GM04504 (cell line): ENCODE measurements at regions not wholly inside any gene's neighbourhood (a gene's known extent, or its start where the extent isn't known, plus 50 kb on each side); places are given as distances from the start of the nearest gene placed in this dataset.
"Not testable (repeated sequence)": the region's sequence is repeated elsewhere in the genome, so short reads cannot be mapped to it uniquely, and the experiment has no call there.

ENCODE experiments used
- DNase-seq: peaks from one replicate; pipeline ENCODE4 v3.0.0-alpha.2; 2012; ENCODE audit warnings: low read depth

GRCh38 chr5:43926923-43927322 lies 323.9 kb downstream of the NNT start:
- DNase-seq, result no peak

DNA sequence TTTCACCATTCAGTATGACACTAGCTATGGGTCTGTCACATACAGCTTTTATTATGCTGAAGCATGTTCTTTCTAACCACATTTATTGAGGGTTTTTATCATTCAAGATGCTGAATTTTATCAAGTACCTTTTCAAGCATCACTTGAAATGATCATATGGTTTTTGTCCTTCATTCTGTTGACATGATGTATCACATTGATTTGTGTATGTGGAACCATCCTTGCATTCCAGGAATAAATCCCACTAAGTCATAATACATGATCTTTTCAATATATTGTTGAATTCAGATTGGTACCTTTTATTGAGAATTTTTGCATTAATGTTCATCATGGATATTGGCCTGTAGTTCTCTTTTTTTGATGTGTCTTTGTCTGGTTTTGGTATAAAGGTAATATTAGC lies 317.4 kb downstream of the NNT start:
- no peak for DNase-seq

DNA sequence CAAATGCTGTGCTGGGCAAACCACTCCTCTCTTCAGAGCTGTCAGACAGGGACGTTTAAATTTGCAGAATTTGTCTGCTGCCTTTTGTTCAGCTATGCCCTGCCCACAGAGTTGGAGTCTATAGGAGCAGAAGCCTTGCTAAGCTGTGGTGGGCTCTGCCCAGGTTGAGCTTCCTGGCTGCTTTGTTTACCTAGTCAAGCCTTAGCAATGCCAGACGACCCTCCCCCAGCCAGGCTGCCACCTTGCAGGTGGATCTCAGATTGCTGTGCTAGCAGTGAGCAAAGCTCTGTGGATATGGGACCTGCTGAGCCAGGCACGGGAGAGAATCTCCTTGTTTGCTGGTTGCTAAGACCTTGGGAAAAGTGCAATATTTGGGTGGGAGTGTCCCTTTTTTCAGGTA lies 314.9 kb downstream of the NNT start:
- DNase-seq, result no peak

GRCh38 chr5:43903129-43903528 lies 300.1 kb downstream of the NNT start:
- no peak for DNase-seq

DNA sequence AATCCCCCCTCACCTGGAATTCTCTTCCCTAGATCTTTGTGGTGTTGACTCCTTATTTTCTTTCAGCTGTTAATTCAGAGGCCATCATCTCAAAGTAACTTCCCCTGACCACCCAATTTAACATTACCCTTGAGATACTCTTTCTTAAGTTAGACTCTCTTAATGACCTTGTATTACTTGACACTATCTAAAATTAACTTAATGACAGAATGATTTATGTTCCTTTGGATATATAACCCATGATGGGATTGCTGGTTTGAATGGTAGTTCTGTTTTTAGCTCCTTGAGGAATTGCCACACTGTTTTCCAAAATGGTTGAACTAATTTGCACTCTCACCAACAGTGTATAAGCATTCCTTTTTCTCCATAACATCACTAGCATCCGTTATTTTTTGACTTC lies 298.0 kb downstream of the NNT start:
- DNase-seq, result no peak

DNA sequence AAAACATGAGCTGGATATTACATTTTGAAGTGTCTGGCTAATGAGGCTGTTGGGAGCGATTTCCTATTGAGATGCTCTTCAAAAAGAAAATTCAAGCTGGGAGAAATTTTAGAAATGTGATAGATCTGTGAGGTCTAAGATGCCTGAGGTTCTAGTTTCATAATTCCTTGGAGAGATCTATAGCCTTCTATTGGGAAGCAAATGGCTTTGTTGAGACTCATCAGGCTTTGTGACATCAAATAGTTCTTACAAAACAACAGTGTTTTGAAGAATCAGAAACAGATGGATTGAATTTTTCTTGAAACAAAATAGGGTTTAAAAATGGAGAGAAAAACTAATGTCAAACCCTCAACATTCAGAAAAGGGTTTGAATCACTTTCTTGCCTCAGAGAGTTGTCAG lies 292.9 kb downstream of the NNT start:
- DNase-seq, result no peak

GRCh38 chr5:43893951-43894684 lies 291.1 kb downstream of the NNT start:
- no peak for DNase-seq

DNA sequence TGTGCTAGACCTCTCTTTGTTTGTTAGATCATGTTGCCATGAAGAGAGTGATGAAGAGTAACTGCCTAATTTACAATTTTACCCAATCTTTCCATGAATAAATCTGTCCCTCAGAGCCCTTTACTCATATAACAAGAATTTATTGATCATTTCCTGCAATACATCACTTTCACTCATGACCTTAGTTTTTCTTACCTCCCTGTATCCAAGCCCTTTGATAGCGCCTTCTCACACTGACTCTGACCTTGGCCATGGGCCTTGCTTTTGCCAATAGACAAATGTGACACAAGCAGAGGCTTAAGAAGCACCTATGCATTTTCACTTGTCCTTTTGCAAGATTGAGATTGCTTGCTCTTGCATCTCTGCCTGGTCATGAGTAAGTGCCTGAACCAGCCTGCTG lies 288.1 kb downstream of the NNT start:
- no peak for DNase-seq

GRCh38 chr5:43889233-43889632 lies 286.3 kb downstream of the NNT start:
- no peak for DNase-seq

- no peak for DNase-seq
Measured at GRCh38 chr5:43875741-43876140, 272.8 kb downstream of the NNT start.

GRCh38 chr5:43874772-43875171 lies 271.8 kb downstream of the NNT start:
- peak; percentile 24 for DNase-seq

DNA sequence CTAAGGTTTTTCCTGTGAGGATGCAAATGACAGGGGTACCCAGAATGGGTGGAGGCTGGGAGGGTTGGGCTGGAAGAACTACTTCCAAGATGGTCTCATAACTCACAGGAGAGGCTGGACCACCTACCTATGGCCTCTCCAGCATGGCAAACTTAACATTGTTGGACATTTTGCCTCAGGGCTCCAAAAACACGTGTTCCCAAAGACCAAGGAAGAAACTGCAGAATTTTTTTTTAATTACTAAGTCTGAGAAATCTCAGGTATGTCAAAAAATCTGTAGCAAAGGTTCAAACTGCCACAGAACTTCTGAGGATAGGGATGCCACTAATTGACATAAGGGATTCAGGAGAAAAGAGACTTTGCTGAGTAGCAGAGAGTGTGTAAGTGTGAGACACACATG lies 270.8 kb downstream of the NNT start:
- no peak for DNase-seq

DNA sequence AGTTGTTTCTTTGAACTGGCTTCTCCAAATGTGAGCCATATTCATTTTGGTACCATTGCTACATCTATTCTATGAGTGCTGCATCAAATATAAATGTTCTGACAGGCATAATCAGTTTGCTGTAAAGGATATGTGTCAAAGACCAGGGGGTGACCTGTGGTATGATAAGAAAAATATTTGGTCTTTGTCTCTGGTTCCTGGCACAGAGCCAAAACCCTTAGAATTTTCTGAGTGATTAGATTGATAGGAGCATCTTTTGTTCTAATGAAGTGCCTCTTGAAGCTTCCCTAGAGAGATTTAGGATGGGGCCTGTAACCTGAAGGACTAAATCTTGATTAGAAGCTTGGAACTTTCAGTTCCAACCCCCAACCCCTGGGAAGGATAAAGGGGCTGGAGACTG lies 256.3 kb downstream of the NNT start:
- no peak for DNase-seq

DNA sequence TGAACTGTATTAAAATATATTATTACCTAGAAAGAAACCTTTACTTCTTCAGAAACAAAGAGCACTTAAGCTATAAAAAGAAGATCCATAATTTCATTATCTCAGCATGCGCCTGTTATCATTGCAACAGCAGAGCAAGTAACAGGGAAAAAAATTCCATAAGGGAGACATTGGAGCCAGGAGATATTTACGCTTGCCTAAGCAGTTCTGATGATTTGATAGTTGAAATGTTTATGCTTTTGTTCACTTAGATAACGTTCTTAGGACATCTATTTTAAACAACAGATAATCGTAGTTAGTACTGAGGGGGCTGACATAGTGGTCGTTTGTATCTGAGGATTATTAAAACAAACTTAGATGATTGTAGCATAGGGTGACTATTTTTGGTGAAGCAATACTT lies 252.5 kb downstream of the NNT start:
- DNase-seq, result no peak

DNA sequence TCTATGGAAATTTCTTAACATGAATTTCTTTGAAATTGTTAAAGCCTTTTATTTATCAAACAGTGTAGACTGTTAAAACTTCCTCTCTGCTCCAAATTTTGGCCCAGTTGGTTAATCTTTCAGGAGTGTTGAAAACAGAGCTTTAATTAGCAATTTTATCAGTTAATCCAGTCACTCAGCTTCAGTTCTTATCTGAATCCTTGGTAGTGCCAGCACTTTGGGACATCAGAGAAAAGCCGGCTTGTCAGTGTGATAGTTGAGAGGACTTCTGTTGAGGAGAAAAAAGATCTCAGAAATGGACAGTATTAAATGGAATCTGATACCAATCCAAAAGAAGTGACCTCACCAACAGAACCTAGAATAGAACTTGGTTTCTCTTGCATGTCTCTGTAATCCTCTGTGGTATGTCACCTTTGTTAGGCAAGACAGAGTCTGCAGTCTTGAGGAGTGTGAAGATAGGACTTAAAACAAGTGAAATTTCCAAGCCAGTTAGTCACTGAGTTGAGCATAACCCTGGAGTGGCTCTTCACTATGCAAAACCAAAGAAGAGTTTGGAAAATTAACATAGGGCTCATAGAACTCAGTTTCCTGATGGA lies 251.8 kb downstream of the NNT start:
- DNase-seq, result no peak

DNA sequence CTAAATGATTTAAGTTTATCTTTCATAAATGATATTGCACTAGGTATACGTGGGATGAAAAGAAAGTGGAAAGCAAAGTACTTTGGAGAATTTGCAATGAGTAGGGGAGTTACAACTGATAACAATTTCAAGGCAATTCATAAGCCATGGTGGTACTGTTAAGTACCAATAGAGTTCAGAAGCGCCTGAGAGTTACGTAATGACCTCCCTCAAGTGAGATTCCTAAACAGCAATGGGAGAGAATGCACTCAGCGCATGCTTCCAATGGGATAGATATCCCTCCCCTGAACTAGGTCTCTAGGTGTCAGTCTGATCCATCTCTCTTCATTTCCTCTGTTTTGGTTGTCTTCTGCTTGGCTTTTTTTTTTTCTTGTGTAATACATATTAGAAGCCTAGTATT lies 249.3 kb downstream of the NNT start:
- DNase-seq, result no peak

- DNase-seq, result no peak
Measured at GRCh38 chr5:43851741-43852140, 248.8 kb downstream of the NNT start.

- peak; percentile 7 for DNase-seq
Measured at GRCh38 chr5:43840424-43841125, 237.6 kb downstream of the NNT start.

- DNase-seq, result peak; percentile 82
Measured at GRCh38 chr5:43839218-43839617, 236.2 kb downstream of the NNT start.

DNA sequence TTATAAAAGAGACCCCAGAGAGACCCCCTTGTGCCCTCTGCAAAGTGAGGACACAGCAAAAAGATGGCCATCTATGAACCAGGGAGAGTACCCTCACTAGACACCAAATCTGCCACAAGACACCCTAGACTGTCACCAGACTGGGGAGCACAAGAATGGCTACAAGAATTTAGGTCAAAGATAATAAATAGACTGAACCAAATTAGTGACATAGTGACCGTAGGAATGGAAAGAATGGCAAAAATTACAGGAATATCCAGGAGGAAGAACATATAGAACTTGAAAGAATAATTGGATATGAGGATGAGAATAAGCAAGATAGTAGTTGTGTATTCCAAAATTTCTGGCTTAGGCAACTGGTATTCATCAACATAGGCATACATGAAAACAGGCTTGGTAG lies 235.0 kb downstream of the NNT start:
- no peak for DNase-seq

DNA sequence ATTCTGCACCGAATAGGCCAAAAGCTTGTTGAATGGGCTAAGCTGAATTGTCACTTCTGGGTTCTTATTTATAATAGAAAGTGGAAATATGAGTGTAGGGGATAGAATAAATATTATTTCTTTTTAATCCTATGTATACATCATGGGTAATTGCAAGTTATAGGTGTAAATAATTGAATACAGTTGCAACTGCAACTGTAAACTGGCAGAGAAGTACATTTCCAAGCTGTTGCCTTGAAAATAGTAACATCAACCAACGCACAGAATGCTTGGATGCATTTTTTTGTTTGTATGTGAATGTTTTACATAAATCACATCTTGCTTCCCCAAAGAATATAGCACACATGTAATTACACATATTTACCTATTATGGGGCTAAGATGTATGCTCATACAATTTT lies 234.1 kb downstream of the NNT start:
- no peak for DNase-seq

DNA sequence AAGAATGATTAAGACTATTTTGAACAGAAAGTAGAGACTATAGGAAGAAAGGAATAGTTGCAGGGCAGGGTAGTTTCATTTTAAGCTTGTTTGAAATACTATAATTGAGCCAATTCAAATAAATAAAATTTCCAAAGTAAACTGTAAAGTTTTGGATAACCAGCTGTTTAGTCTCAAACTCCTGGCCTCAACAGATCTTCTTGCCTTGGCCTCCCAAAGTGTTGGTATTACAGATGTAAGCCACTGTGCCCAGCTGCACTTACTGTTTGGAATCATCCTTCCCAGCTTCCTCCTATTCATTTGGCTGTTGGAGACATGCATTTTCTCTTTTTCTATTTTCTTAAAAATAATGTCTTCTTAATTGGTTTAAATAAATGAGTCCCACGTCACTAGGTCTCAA lies 231.0 kb downstream of the NNT start:
- DNase-seq, result no peak

- not testable (repeated sequence) for DNase-seq
Measured at GRCh38 chr5:43824325-43824964, 221.5 kb downstream of the NNT start.
